T-helper 1 cell (primary cell): ENCODE measurements at regions not wholly inside any gene's neighbourhood (a gene's known extent, or its start where the extent isn't known, plus 50 kb on each side); places are given as distances from the start of the nearest gene placed in this dataset.

Experiments
- DNase-seq, 5 donors: peaks; one replicate each; pipeline ENCODE4 v3.0.0-alpha.2; 2012 to 2020

GRCh38 chr7:153470004-153470671 is 582.1 kb upstream of the DPP6 start:
- DNase-seq = no peak

- no peak for DNase-seq
Measured at GRCh38 chr7:153472516-153472915, 579.7 kb upstream of the DPP6 start.

GRCh38 chr7:153473185-153473584 is 579.0 kb upstream of the DPP6 start:
- no peak for DNase-seq

GRCh38 chr7:153475239-153475638 is 577.0 kb upstream of the DPP6 start:
- DNase-seq = no peak

- no peak for DNase-seq
Measured at GRCh38 chr7:153476166-153476565, 576.0 kb upstream of the DPP6 start.

- DNase-seq = no peak
Measured at GRCh38 chr7:153496257-153496656, 555.9 kb upstream of the DPP6 start.

GRCh38 chr7:153503093-153503492 is 549.1 kb upstream of the DPP6 start:
- no peak for DNase-seq

- no peak for DNase-seq
Measured at GRCh38 chr7:153504288-153505075, 547.7 kb upstream of the DPP6 start.

- DNase-seq = no peak
Measured at GRCh38 chr7:153507885-153508284, 544.3 kb upstream of the DPP6 start.

GRCh38 chr7:153509768-153510167 is 542.4 kb upstream of the DPP6 start:
- DNase-seq = no peak

GRCh38 chr7:153510674-153511073 is 541.5 kb upstream of the DPP6 start:
- DNase-seq = no peak

GRCh38 chr7:153514032-153514431 is 538.2 kb upstream of the DPP6 start:
- DNase-seq = no peak

GRCh38 chr7:153515359-153515758 is 536.8 kb upstream of the DPP6 start:
- no peak for DNase-seq

- DNase-seq = no peak
Measured at GRCh38 chr7:153518201-153518984, 533.8 kb upstream of the DPP6 start.

- DNase-seq = no peak
Measured at GRCh38 chr7:153521370-153521769, 530.8 kb upstream of the DPP6 start.

GRCh38 chr7:153522261-153522660 is 529.9 kb upstream of the DPP6 start:
- no peak for DNase-seq

GRCh38 chr7:153523320-153524015 is 528.7 kb upstream of the DPP6 start:
- DNase-seq = no peak

GRCh38 chr7:153524070-153524601 is 528.1 kb upstream of the DPP6 start:
- no peak for DNase-seq

GRCh38 chr7:153529100-153529499 is 523.1 kb upstream of the DPP6 start:
- DNase-seq = no peak

- DNase-seq = no peak
Measured at GRCh38 chr7:153529651-153530165, 522.5 kb upstream of the DPP6 start.

- DNase-seq = no peak
Measured at GRCh38 chr7:153530441-153530840, 521.8 kb upstream of the DPP6 start.

- no peak for DNase-seq
Measured at GRCh38 chr7:153532326-153532725, 519.9 kb upstream of the DPP6 start.
